OCI-LY3 (cell line): ENCODE measurements at regions not wholly inside any gene's neighbourhood (a gene's known extent, or its start where the extent isn't known, plus 50 kb on each side); places are given as distances from the start of the nearest gene placed in this dataset.

Source experiments
- CTCF ChIP-seq: fragments of 200-600, 300-600 bp; sonication (generic); IDR thresholded peaks from 2 replicates; pipeline ENCODE4 v1.5.1; 2014; ENCODE audit warnings: antibody characterized with exemption, low read length, low read depth
- EZH2phosphoT487 ChIP-seq: fragments of 200-600 bp; shearing (Covaris generic); IDR thresholded peaks from 2 replicates; pipeline ENCODE4 v1.6.1; 2018; ENCODE audit warnings: antibody characterized with exemption, mixed run types, low read depth

- TF ChIP-seq CTCF (no peak), EZH2phosphoT487 (no peak)
Observed at GRCh38 chr5:13540168-13540750, 404.2 kb downstream of the DNAH5 start.
